HG03520 (cell line): ENCODE measurements at regions not wholly inside any gene's neighbourhood (a gene's known extent, or its start where the extent isn't known, plus 50 kb on each side); places are given as distances from the start of the nearest gene placed in this dataset.
"Not testable (repeated sequence)": the region's sequence is repeated elsewhere in the genome, so short reads cannot be mapped to it uniquely, and the experiment has no call there.

Experiments
- ATAC-seq: cut with Tn5 transposase; IDR thresholded peaks from one replicate; pipeline ENCODE4 v1.9.1; 2021; ENCODE audit warnings: mild to moderate bottlenecking, moderate library complexity; ENCODE audit not compliant: unreplicated experiment

DNA sequence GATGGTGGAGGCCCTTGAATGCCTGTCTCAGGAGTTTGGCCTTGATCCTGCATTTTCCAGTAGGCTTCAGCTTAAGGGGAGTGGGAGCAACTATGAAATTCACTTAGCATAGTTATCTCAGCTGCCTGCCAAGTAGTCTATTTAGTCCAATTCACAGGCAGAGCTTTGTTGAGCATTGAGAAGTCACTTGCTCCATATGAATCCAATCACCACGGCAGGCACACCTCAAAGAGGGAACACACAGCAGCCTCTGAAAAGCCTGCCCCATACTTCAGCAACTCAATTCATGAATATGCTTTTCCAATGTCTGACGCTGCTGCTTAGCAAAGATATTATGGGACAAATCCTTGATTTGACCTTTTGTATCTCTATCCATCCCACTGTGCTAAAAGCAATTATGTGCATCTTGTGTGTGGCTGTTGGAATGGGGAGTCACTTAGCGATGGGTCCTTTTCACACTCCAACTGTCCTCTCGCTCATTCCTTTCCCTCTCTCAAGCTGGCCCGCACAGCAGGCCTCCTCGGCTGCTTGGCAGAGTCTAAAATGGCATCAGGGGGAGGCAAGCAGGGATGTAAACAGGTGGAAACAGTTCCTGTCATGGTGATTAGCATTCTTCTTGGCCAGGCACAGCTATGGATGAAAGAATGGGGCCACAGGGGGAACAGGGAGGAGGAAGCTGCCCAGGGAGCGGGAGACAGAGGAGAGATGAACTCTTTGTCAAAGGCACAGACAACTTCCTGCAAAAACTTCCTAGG lies 56.0 kb upstream of the LRPPRC start:
- ATAC-seq = no peak

DNA sequence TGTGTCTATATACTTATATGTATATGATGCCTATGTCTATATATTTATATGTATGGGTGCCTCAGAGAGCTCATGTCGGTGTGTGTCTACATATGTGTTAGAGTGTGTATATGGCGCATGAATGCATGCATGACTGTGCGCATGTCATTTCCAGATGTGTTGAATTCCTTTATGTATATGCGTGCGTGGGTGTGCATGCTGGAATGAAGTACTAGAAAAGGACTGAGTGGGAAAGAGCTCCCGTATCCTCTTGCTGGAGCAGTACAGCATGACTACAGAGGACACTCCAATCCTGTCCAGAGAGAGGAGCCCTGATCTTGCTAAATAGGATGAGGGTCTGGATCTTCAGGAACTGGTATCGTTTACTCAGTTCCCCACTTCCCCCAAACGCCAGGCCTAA lies 56.8 kb upstream of the LRPPRC start:
- ATAC-seq = no peak

DNA sequence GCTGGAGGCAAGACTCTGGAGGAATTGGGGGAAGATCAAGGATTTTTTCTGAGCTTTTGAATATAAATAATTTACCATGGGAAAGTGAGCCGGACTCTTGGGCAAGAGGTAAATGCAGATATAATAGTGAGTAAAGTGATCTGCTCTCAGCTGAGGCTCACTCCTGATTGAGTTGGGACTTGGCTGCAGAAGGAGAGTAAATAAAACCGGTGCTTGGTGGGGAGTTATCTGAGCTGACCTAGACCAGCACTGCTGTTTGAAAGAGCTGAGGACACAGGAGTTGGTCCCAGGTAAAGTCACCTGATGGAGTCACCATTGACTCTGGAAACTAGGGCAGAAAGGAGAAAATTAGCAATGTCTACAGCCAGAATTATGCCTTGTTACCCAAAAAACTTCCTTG lies 57.3 kb upstream of the LRPPRC start:
- no peak for ATAC-seq

GRCh38 chr2:44053456-44053855 lies 57.7 kb upstream of the LRPPRC start:
- ATAC-seq = no peak

DNA sequence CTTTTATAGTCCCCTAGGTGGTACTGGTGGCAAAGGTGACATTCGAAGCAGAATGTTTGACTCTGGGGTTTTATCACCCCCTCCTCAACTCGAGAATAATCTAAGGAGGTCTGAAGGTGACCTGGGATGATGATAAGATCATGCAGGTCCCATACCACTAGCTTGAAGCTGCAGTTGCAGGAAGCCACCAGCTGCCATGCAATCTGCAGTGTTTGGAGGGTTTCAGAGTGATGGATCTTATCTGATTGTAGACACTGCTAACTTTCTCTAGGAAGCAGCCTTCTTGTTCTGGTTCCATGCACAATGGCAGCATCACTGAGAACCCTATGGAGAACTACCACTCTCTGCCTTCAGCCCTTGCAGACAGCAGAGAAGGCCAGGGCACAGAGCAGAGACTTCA lies 59.4 kb upstream of the LRPPRC start:
- no peak for ATAC-seq

GRCh38 chr2:44055664-44056063 lies 59.9 kb upstream of the LRPPRC start:
- no peak for ATAC-seq

- ATAC-seq = no peak
Observed at GRCh38 chr2:44056947-44057346, 61.2 kb upstream of the LRPPRC start.

- not testable (repeated sequence) for ATAC-seq
Observed at GRCh38 chr2:44060286-44060685, 64.5 kb upstream of the LRPPRC start.

DNA sequence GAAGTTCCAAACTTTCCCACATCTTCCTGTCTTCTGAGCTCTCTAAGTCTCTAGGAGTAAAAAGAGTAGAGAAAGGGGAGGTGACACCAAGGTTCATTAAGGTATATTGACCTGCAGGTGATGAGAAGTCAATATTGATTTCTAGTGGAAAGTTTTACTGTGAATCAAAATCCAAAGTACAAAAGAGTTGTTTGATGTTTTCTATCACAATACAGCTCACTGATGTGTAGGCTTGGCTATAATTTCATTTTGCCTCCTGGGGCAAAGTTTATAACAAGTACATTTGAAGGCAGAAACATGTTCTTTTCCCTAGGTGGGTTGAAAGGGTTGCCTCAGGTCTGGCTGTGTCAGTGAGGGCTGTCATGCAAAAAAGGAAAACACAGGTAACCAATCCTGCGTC lies 65.2 kb upstream of the LRPPRC start:
- ATAC-seq = no peak

GRCh38 chr2:44061469-44061868 lies 65.7 kb upstream of the LRPPRC start:
- ATAC-seq = no peak

GRCh38 chr2:44061876-44062275 lies 66.1 kb upstream of the LRPPRC start:
- no peak for ATAC-seq

- no peak for ATAC-seq
Observed at GRCh38 chr2:44063033-44063432, 67.2 kb upstream of the LRPPRC start.

GRCh38 chr2:44064281-44064680 lies 68.5 kb upstream of the LRPPRC start:
- not testable (repeated sequence) for ATAC-seq

DNA sequence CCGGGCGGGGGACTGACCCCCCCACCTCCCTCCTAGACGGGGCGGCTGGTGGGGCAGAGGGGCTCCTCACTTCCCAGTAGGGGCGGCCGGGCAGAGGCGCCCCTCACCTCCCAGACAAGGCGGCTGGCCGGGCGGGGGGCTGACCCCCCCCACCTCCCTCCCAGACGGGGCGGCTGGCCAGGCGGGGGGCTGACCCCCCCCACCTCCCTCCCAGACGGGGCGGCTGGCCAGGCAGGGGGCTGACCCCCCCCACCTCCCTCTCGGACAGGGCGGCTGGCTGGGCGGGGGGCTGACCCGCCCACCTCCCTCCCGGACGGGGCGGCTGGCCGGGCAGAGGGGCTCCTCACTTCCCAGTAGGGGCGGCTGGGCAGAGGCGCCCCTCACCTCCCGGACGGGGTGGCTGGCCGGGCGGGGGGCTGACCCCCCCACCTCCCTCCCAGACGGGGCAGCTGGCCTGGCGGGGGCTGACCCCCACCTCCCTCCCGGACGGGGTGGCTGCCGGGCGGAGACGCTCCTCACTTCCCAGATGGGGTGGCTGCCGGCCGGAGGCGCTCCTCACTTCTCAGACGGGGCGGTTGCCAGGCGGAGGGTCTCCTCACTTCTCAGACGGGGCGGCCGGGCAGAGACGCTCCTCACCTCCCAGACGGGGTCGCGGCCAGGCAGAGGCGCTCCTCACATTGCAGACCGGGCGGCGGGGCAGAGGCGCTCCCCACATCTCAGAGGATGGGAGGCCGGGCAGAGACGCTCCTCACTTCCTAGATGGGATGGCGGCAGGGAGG lies 71.4 kb upstream of the LRPPRC start:
- not testable (repeated sequence) for ATAC-seq

DNA sequence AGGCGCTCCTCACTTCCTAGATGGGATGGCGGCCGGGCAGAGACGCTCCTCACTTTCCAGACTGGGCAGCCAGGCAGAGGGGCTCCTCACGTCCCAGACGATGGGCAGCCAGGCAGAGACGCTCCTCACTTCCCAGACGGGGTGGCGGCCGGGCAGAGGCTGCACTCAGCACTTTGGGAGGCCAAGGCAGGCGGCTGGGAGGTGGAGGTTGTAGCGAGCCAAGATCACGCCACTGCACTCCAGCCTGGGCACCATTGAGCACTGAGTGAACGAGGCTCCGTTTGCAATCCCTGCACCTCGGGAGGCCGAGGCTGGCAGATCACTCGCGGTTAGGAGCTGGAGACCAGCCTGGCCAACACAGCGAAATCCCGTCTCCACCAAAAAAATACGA lies 72.0 kb upstream of the LRPPRC start:
- not testable (repeated sequence) for ATAC-seq

DNA sequence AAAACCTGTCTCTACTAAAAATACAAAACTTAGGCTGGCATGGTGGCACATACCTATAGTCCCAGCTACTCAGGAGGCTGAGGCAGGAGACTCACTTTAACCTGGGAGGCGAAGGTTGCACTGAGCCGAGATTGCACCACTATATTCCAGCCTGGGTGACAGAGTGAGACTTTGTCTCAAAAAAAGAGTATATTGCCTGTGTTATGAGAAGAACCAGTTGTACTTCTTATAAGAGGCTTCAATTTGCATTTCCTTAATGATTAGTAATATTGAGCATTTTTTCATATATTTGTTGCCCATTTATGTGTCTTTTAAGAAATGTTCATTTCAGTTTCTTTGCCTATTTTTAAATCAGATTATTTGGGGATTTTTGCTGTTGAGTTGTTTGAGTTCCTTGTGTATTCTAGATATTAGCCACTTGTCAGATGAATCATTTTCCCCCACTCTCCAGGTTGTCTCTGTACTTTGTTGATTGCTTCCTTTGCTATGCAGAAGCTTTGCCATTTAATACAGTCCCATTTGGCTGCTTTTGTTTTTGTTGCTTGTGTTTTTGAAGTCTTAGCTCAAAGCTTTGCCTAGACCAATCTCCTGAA lies 75.8 kb upstream of the LRPPRC start:
- no peak for ATAC-seq

DNA sequence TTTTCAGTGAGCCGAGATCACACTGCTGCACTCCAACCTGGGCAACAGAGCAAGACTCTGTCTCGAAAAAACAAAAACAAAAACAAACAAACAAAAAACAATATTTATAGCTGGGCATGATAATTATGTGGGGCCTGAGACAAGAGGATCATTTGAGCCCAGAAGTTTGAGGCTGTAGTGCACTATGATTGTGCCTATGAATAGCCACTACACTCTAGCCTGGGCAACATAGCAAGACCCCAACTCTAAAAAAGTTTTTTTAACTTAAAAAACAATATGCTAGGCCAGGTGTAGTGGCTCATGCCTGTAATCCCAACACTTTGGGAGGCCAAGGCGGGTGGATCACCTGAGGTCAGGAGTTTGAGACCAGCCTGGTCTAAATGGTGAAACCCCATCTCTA lies 77.9 kb upstream of the LRPPRC start:
- not testable (repeated sequence) for ATAC-seq

DNA sequence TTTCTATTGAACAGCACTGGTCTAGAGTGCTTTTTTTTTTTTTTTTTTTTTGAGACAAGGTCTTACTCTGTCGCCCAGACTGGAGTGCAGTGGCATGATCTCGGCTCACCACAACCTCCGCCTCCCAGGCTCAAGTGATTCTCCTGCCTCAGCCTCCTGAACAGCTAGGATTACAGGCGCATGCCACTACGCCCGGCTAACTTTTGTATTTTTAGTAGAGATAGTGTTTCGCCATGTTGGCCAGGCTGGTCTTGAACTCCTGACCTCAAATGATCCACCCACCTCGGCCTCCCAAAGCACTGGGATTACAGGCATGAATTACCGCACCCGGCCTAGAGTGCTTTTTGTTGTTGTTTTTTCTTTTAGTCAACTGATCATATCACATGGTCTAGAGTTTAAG lies 79.0 kb upstream of the LRPPRC start:
- ATAC-seq = not testable (repeated sequence)

- ATAC-seq = no peak
Observed at GRCh38 chr2:44075541-44075940, 79.8 kb upstream of the LRPPRC start.

GRCh38 chr2:44077942-44078511 lies 82.2 kb upstream of the LRPPRC start:
- no peak for ATAC-seq

DNA sequence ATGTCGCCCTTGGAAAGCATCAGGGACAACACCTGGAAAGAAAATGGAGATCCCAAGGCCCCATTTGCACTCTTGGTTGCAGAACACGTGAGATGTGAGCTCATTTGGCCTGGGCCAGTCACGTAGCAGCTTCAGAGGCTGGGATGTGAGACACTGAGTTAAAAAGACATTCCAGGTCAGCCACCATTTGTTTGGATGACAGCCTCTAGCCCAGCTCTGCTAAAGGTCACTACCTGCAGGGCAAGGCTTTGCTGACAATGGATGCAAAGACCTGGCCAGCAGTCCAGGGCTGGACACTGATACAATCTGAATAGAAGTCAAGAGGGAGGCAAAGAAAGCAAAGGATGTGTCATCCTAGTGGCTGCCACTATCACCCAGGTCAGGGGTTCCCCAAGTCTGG lies 83.9 kb upstream of the LRPPRC start:
- no peak for ATAC-seq

DNA sequence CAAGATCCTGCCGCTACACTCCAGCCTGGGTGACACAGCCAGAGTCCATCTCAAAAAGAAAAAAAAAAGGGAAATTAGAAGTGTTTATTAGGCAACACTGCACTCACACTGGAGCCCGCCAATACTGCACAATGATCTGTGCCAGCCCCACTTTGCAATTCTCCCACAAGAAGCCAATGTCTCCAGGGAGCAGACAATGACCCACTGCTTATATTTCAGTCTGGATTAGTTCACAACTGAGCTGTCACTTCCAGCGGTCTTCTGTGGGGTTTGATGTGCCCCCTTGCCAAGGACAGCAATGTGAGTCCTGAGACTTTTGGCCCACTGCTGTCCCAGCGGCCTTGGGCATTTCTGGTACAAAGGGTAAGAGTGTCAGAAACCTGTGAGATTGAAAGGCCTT lies 85.6 kb upstream of the PPM1B start:
- no peak for ATAC-seq
